GM19455 (cell line): ENCODE measurements at regions not wholly inside any gene's neighbourhood (a gene's known extent, or its start where the extent isn't known, plus 50 kb on each side); places are given as distances from the start of the nearest gene placed in this dataset.
"Not testable (repeated sequence)": the region's sequence is repeated elsewhere in the genome, so short reads cannot be mapped to it uniquely, and the experiment has no call there.

Source experiments
- ATAC-seq: cut with Tn5 transposase; IDR thresholded peaks from one replicate; pipeline ENCODE4 v1.9.1; 2021; ENCODE audit not compliant: unreplicated experiment

DNA sequence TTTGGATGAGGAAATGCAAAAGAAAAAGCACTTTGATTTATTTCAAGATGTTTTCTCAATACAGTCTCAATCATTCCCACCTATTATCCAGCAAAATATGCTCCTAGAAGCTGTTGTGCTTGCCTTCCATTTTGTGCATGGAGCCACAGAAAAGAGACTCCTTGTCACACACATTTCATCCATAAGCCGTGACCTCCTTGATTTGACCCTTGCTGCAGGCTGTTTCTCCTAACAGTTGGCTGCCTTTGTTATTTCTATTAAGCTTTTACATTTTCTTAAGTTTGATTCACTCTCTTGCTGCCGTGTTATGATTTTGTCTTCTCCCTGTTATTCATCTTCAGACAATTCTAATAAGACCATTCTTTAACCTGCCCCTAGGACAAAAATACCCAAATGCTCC lies 124.2 kb upstream of the PLAAT1 start:
- ATAC-seq, result no peak

DNA sequence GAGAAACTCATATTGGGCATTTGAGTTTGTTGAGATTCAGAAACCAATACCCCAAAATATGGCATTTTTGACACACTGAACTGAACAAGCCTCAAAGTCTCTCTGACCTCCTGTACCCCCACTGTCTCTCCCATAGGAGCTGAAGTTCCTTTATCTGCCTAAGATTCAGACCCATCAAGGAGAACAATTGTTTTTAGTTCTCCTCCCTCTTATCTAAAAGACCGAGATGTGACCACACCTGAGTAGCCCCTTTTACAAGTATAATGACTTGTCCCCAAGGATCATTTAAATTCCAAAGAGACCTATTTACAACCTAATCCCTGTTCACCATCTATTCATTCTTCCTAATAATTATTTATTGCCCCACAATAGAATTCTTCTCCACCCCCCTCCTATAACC lies 122.1 kb upstream of the PLAAT1 start:
- no peak for ATAC-seq

- no peak for ATAC-seq
Observed at GRCh38 chr3:193119926-193120325, 121.1 kb upstream of the PLAAT1 start.

- ATAC-seq, result no peak
Observed at GRCh38 chr3:193124861-193125260, 116.2 kb upstream of the PLAAT1 start.

GRCh38 chr3:193129607-193130006 lies 111.4 kb upstream of the PLAAT1 start:
- ATAC-seq, result no peak

DNA sequence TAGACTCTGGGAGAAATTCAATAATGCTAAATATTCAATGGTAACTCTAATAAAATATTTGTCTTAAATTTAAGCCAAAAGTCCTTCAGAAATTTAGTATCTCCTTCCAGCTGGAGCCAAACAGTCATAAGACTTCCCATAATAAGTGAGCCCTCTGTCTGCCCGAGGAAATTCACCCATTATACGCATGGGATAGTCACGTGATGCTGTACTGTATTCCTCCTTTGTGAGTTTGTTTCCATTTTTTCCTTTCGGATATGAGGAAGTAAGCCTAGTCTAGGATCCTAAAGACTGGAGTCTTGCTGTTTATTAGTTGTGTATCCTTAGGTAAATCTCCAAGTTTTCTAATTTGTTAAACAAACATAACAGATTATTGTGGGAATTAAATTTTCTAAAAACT lies 110.4 kb upstream of the PLAAT1 start:
- ATAC-seq, result no peak

- ATAC-seq, result no peak
Observed at GRCh38 chr3:193132241-193132640, 108.8 kb upstream of the PLAAT1 start.

DNA sequence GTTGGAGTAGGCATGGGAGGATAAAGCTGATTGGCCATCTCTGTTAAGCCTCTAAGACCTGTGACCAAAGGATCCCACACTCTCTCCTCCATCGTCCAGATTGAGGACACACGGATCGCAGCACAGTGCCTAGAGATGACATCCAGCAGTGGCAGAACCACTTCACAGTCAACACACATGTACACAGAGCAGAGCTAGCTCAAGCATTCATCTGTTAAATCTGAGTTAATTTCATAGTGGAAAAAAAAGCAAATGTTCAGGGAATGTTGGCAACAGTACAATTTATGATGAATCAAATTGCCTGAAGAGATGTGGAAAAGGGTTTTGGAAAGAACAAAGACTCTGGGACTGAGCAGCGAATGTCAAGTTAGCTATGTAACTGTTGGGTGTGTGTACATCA lies 108.1 kb upstream of the PLAAT1 start:
- ATAC-seq, result no peak

- ATAC-seq, result no peak
Observed at GRCh38 chr3:193134856-193135255, 106.2 kb upstream of the PLAAT1 start.

DNA sequence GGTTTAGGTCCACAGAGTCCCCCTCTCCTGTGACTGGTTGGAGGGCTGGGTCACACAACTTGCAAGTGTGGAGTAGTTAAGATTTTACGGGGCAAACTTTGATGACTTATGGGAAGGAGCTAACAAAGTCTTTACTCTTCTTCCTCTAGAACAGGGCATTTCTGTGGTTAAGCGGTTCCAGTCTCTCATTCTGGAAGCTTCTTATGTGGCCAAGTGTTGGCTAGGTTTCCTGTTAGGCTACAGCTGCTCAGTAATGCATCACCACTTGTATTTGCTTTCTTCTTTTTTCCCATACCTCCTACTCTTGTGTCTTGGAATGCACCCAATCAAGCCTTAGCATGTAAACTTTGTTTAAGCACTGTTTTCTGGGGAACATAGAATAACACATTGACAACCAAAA lies 100.6 kb upstream of the PLAAT1 start:
- no peak for ATAC-seq

GRCh38 chr3:193145248-193145647 lies 95.8 kb upstream of the PLAAT1 start:
- no peak for ATAC-seq

DNA sequence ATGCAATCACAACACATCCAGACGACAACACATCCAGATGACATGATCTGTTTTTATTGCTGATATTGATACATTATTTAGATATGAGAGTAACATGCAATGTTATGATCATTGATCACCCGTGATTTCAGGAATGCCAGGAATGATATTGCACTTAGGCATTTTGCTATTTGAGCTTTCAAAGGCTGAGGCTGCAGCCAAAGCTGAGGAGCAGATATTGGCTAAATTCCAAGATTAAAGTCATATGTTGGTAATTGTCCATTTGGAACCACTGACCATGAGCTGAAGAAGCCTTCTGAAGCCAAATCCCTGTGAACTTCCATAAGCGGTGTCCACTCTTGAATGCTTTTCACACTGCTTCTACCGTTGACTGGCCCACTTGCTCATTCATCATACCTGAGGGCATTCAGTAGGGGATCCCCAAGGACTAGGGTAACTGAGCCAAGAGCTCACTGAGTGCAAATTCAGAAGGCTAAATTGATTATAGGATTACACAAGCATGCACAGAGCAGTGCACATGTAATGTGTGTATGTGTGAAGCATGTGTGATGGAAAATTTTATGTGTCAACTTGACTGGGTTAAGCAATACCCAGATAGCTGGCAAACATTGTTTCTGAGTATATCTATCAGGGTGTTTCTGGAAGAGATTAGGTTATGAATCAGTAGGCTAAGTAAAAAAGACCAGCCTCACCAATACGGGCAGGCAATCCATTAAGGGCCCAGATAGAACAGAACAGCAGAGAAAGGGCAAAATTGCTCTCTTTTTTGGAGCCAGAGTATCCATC lies 92.1 kb upstream of the PLAAT1 start:
- no peak for ATAC-seq

DNA sequence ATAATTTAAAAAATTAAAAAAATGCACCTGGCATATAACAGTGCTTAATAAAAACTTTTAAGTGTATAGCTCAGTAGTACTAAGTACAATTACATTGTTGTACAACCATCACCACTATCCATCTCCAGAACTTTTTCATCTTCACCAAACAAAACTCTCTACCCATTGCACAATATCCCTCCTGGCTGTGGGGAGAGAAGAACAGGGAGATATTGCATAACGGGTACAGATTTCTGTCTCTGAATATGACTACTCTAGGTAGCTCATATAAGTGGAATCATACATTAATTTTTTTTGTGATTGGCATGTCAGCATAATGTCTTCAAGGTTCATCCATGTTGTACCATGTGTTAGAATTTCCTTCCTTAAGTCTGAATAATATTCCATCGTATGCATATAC lies 91.0 kb upstream of the PLAAT1 start:
- no peak for ATAC-seq

- not testable (repeated sequence) for ATAC-seq
Observed at GRCh38 chr3:193155044-193155781, 85.8 kb upstream of the PLAAT1 start.

- ATAC-seq, result no peak
Observed at GRCh38 chr3:193157051-193157450, 84.0 kb upstream of the PLAAT1 start.

DNA sequence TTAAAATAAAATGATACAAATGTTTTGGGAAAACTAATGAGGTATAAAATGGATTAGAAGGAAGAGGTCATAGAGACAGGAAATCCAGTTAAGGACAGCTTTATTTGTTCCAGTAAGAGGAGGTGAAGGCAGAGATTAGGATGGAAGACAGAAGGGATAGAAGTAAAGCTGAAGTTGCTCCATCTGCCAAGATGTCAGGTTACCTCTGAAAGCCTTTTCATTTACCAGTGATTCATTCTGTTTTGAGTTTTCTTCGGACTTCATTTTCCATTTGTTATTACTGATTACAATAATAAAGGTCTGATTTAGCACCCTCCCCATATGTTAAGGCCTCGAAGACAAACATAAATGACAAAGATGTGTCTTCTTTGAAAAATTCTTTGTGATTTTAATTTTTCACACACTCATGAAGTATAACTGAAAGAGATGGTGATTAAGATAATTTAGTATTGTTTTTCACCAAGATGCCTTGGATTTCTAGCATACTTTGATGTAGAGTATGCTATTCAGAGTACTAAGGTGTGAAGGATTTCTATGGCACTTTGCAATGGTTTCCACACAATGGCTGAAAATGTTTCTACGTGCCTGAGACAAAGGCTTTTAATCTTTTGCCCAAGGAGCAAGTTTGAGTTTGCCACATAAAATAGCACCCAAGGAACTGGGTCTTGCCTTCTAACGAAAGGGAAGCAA lies 75.4 kb upstream of the PLAAT1 start:
- ATAC-seq, result no peak

DNA sequence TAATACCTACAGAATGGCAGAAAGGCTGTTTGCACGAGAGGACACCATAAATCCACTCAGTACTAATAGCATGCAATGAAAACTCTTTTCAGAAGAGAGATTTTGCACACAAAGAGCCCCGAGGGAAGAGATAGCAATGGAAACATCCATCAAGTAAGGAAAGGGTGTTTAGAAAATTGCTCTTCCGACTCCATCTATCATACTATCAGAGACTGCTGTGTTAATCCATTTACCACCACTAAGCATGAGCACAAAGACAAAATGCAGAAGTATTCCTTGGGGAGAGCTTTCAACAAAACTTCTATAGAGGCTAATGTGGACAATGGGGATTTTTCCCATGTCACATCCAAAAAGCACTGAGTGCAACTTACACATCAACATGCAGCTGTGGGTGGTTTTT lies 72.1 kb upstream of the PLAAT1 start:
- no peak for ATAC-seq

DNA sequence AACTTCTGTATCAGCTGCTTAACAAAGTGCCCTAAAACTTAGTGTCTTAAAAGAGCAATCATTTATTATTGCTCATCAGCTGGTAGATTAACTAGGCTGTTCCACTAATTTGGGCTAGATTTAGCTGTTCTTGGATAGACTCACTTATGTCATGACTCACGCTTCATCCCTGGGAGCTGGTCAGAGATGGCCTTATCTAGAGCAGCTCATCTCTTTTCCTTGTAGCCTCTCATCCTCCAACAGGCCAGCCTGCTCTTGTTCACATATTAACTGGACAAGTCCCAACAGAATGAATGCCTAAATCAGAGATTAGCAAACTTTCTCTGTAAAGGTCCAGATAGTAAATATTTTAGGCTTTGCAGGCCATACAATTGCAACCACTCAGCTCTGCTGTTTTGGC lies 66.9 kb upstream of the PLAAT1 start:
- ATAC-seq, result no peak

GRCh38 chr3:193179332-193180012 lies 61.5 kb upstream of the PLAAT1 start:
- not testable (repeated sequence) for ATAC-seq

- no peak for ATAC-seq
Observed at GRCh38 chr3:193187070-193187722, 53.8 kb upstream of the PLAAT1 start.
